Activated CD4-positive, alpha-beta T cell treated with anti-CD3 and anti-CD28 coated beads for 36 hours (primary cell): ENCODE measurements at regions not wholly inside any gene's neighbourhood (a gene's known extent, or its start where the extent isn't known, plus 50 kb on each side); places are given as distances from the start of the nearest gene placed in this dataset.
"Not testable (repeated sequence)": the region's sequence is repeated elsewhere in the genome, so short reads cannot be mapped to it uniquely, and the experiment has no call there.

ENCODE experiments used
- ATAC-seq: fragments of 200-7000 bp; cut with Tn5 transposase; one replicate; pipeline ENCODE4 v1.10.0; 2021; ENCODE audit warnings: mild to moderate bottlenecking, moderate library complexity
- CTCF ChIA-PET: fragments of 350-600 bp; sonication (Branson Sonifier 250); formaldehyde crosslinking; loops from one replicate; lab custom pipeline; 2021; ENCODE audit warnings: antibody characterized with exemption; lab: Charles Lee
- POLR2A ChIA-PET: fragments of 350-600 bp; sonication (Branson Sonifier 250); formaldehyde crosslinking; loops from one replicate; lab custom pipeline; 2021; ENCODE audit warnings: antibody characterized with exemption, inconsistent platforms; lab: Charles Lee
- DNase-seq: peaks from one replicate; pipeline ENCODE4 v3.0.0-alpha.2; 2020
- H3K27ac Mint-ChIP-seq: one replicate; pipeline ENCODE4 v1.8.0; 2021; ENCODE audit warnings: mixed read lengths
- H3K27me3 Mint-ChIP-seq: one replicate; pipeline ENCODE4 v1.8.0; 2021; ENCODE audit warnings: mixed read lengths
- H3K36me3 Mint-ChIP-seq: one replicate; pipeline ENCODE4 v1.8.0; 2021; ENCODE audit warnings: low read depth, mixed read lengths
- H3K4me1 Mint-ChIP-seq: one replicate; pipeline ENCODE4 v1.8.0; 2021; ENCODE audit warnings: mixed read lengths
- H3K4me3 Mint-ChIP-seq: one replicate; pipeline ENCODE4 v1.8.0; 2021; ENCODE audit warnings: mild to moderate bottlenecking, moderate library complexity, mixed read lengths
- H3K9me3 Mint-ChIP-seq: one replicate; pipeline ENCODE4 v1.8.0; 2021; ENCODE audit warnings: low read depth, mixed read lengths
- intact Hi-C, 2 experiments: fragments of 100-400 bp; cut with DNase I in 1 of 2; cut with micrococcal nuclease in 1 of 2; formaldehyde crosslinking; loops; one replicate each; pipeline versions ENCODE4 v1.14.2 to v1.15.1; 2022 to 2024; cut with DNase I, micrococcal nuclease

- no peak for ATAC-seq
- Mint-ChIP-seq H3K27me3 (peaks cover 1% of the 10 kb centered on the region), H3K36me3 (no peaks in the 10 kb centered on the region), H3K9me3 (no peaks in the 10 kb centered on the region), H3K4me3 (no peak overlapping the region), H3K27ac (no peak overlapping the region), H3K4me1 (no peaks in the 10 kb centered on the region)
- intact Hi-C loops = no loop called here
- no peak for DNase-seq
- CTCF ChIA-PET = interaction anchor here (1.6 kb wide), 1 partner anchor 10 kb away, joined by 3 read pairs; no protein-coding TSS in a partner anchor
- POLR2A ChIA-PET = no interaction called here
These were observed 221.4 kb downstream of the OXSM start for GRCh38 chr3:26011276-26011675.

DNA sequence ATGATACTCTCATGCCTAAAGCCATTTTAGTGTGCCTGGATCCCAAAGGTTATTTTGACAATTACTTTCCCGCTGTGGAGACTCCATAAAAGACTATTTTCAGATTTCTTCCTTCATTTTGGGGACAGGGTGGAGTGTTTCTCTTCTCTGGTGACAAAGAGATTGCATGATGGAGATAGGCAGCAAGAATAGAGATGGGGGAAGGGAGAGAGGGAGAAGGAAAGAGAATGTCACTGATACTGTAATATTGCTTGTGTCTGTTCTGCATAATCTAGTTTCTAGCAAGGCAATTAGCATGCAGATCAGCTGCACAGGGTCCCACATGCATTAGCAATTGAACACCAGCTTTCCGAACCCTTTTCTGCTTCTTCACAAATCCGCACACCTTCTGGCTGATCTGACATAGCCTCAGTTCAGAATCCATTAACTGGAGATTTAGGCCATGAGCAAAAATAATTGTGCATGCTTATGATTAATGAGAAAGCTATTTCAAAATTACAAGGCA lies 222.4 kb downstream of the OXSM start:
- ATAC-seq (no peak), DNase-seq (no peak)
- H3K4me1 Mint-ChIP-seq = no peaks in the 10 kb centered on the region
- ChIA-PET CTCF (no interaction called here), POLR2A (no interaction called here)
- H3K9me3 Mint-ChIP-seq = no peaks in the 10 kb centered on the region
- no peak overlapping the region for H3K27ac Mint-ChIP-seq
- H3K27me3 Mint-ChIP-seq = peaks cover 1% of the 10 kb centered on the region
- intact Hi-C loops = no loop called here
- H3K4me3 Mint-ChIP-seq = no peak overlapping the region
- no peaks in the 10 kb centered on the region for H3K36me3 Mint-ChIP-seq

DNA sequence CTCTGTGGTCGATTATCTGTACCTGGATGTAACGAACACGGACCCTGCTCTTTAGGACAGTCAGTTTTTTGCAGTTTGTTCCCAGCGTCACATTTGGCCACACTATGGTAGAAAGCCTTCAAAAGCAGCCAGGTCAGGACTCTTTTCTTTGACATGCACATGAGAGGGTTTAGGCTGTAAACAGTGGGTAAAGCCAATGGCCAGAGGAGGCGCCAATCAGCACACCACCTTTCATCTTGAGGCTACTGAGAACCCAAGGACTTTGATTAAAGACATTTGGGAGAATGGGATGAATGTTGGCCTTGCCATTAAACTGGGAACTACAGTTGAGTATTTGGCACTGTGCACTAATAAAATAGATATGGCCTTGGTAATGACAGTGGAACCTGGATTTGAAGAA lies 225.9 kb downstream of the OXSM start:
- ATAC-seq = no peak
- H3K9me3 Mint-ChIP-seq = peaks cover 3% of the 10 kb centered on the region
- ChIA-PET POLR2A (no interaction called here), CTCF (no interaction called here)
- H3K4me1 Mint-ChIP-seq = no peaks in the 10 kb centered on the region
- H3K27ac Mint-ChIP-seq = no peak overlapping the region
- H3K36me3 Mint-ChIP-seq = no peaks in the 10 kb centered on the region
- no peak overlapping the region for H3K4me3 Mint-ChIP-seq
- intact Hi-C loops = no loop called here
- H3K27me3 Mint-ChIP-seq = peaks cover 1% of the 10 kb centered on the region
- peak; percentile 4 for DNase-seq

DNA sequence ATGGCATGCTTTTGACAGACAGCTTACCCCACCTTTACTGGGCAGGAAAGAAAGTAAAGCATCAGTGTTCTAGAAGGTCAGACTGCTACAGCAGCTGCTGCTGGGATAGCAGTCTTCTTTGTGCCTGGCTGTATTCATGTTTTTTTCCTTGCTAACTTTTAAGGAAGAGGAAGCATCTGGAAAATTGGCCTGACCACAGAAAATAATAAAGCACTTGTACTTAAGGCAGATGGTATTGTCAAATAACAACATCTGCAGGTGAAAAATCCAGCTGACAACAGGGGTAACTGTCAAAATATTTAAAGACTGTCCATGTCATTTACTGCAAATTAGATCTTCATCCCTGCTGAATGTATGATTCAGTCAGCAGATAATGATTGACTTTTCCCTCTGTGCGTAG lies 229.0 kb downstream of the OXSM start:
- CTCF ChIA-PET = no interaction called here
- POLR2A ChIA-PET = no interaction called here
- Mint-ChIP-seq H3K36me3 (no peaks in the 10 kb centered on the region), H3K27me3 (peaks cover 1% of the 10 kb centered on the region), H3K4me3 (no peak overlapping the region), H3K4me1 (no peaks in the 10 kb centered on the region), H3K9me3 (peaks cover 5% of the 10 kb centered on the region), H3K27ac (no peak overlapping the region)
- intact Hi-C loops = no loop called here
- ATAC-seq = no peak
- DNase-seq = no peak

DNA sequence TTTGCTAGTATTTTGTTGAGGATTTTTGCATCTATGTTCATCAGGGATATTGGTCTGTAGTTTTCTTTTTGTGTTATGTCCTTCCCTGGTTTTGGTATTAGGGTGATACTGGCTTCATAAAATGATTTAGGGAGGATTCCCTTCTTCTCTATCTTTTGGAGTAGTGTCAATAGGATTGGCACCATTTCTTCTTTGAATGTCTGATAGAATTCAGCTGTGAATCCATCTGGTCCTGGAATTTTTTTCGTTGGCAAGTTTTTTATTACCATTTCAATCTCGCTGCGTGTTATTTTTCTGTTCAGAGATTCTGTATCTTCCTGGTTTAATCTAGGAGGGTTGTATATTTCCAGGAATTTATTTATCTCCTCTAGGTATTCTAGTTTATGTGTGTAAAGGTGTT lies 234.3 kb downstream of the OXSM start:
- H3K4me3 Mint-ChIP-seq, H3K27me3 Mint-ChIP-seq, H3K36me3 Mint-ChIP-seq, intact Hi-C loops, CTCF ChIA-PET, ATAC-seq, DNase-seq, H3K27ac Mint-ChIP-seq, POLR2A ChIA-PET, H3K4me1 Mint-ChIP-seq: not testable (repeated sequence)
- H3K9me3 Mint-ChIP-seq = peaks cover 12% of the 10 kb centered on the region

GRCh38 chr3:26029321-26029720 lies 239.4 kb downstream of the OXSM start:
- Mint-ChIP-seq H3K4me1 (no peaks in the 10 kb centered on the region), H3K27me3 (no peaks in the 10 kb centered on the region), H3K9me3 (peaks cover 6% of the 10 kb centered on the region), H3K4me3 (no peak overlapping the region), H3K27ac (no peak overlapping the region), H3K36me3 (no peaks in the 10 kb centered on the region)
- DNase-seq (no peak), ATAC-seq (no peak)
- intact Hi-C loops = no loop called here
- POLR2A ChIA-PET = interaction anchor here (0.7 kb wide), 1 partner anchor 55 kb away, joined by 3 read pairs; no protein-coding TSS in a partner anchor
- CTCF ChIA-PET = no interaction called here

GRCh38 chr3:26042126-26042525 lies 252.2 kb downstream of the OXSM start:
- ATAC-seq, H3K4me3 Mint-ChIP-seq, CTCF ChIA-PET, DNase-seq, POLR2A ChIA-PET, H3K36me3 Mint-ChIP-seq, intact Hi-C loops, H3K4me1 Mint-ChIP-seq, H3K27ac Mint-ChIP-seq, H3K27me3 Mint-ChIP-seq: not testable (repeated sequence)
- peaks cover 16% of the 10 kb centered on the region for H3K9me3 Mint-ChIP-seq

GRCh38 chr3:26049951-26050350 lies 260.1 kb downstream of the OXSM start:
- no peak overlapping the region for H3K27ac Mint-ChIP-seq
- POLR2A ChIA-PET = no interaction called here

DNA sequence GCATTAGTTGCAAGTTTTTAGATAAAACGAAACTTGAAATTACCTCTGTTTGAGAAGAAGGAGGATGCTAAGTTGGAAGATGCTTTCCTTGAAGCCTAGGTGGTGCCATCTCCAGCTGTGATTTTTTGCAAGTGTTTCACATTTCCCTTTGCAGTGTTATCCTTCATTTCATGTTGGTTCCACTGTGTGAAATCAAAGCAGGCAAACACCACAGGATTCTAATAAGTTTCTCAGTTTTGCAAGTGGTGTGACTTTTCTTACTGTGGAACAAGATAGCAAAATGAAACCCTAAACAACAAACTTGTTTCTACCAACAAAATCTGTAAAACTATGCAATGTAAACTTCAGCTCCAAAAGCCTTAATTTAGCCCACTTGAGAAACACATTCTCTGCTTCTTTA lies 260.9 kb downstream of the OXSM start:
- Mint-ChIP-seq H3K27ac (no peak overlapping the region), H3K4me1 (no peaks in the 10 kb centered on the region), H3K36me3 (no peaks in the 10 kb centered on the region), H3K27me3 (peaks cover 2% of the 10 kb centered on the region), H3K9me3 (no peaks in the 10 kb centered on the region), H3K4me3 (no peak overlapping the region)
- CTCF ChIA-PET = no interaction called here
- intact Hi-C loops = no loop called here
- ATAC-seq = no peak
- POLR2A ChIA-PET = no interaction called here
- DNase-seq = no peak

More at GRCh38 chr3:26049951-26050350, 260.1 kb downstream of the OXSM start:
- CTCF ChIA-PET = interaction anchor here (0.7 kb wide), 1 partner anchor 158 kb away, joined by 3 read pairs; no protein-coding TSS in a partner anchor
- H3K4me1 Mint-ChIP-seq = no peaks in the 10 kb centered on the region
- no peaks in the 10 kb centered on the region for H3K9me3 Mint-ChIP-seq
- ATAC-seq = no peak
- intact Hi-C loops = no loop called here
- H3K4me3 Mint-ChIP-seq = no peak overlapping the region
- no peaks in the 10 kb centered on the region for H3K36me3 Mint-ChIP-seq
- peaks cover 2% of the 10 kb centered on the region for H3K27me3 Mint-ChIP-seq
- DNase-seq = no peak

DNA sequence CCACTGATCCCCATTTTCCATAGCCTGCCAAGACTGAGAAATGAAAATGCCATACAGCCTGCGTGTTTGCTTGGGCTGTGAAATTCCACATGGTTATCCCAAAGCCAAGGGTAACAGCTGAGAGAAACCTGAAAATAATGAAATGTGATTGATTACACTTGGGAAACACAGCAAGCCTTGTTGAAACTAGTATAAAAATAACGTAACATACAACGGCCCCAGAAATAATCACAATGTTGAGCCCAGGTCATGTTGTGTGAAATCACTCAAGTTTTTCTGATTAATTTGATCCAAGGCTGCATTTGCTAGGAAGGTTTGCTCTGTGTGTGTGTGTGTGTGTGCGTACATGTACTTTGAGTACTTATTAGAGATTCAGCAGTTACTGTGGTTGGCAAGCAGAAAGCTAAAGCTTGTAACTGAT lies 269.0 kb downstream of the OXSM start:
- ChIA-PET CTCF (no interaction called here), POLR2A (no interaction called here)
- DNase-seq (no peak), ATAC-seq (no peak)
- H3K27me3 Mint-ChIP-seq = no peaks in the 10 kb centered on the region
- no peaks in the 10 kb centered on the region for H3K9me3 Mint-ChIP-seq
- H3K4me1 Mint-ChIP-seq = no peaks in the 10 kb centered on the region
- no peak overlapping the region for H3K27ac Mint-ChIP-seq
- no peaks in the 10 kb centered on the region for H3K36me3 Mint-ChIP-seq
- intact Hi-C loops = no loop called here
- no peak overlapping the region for H3K4me3 Mint-ChIP-seq

GRCh38 chr3:26061947-26062346 lies 272.1 kb downstream of the OXSM start:
- Mint-ChIP-seq H3K9me3 (no peaks in the 10 kb centered on the region), H3K4me3 (no peak overlapping the region), H3K36me3 (no peaks in the 10 kb centered on the region), H3K27me3 (no peaks in the 10 kb centered on the region), H3K27ac (no peak overlapping the region), H3K4me1 (no peaks in the 10 kb centered on the region)
- POLR2A ChIA-PET = no interaction called here
- ATAC-seq = no peak
- intact Hi-C loops = no loop called here
- DNase-seq = no peak
- CTCF ChIA-PET = no interaction called here

DNA sequence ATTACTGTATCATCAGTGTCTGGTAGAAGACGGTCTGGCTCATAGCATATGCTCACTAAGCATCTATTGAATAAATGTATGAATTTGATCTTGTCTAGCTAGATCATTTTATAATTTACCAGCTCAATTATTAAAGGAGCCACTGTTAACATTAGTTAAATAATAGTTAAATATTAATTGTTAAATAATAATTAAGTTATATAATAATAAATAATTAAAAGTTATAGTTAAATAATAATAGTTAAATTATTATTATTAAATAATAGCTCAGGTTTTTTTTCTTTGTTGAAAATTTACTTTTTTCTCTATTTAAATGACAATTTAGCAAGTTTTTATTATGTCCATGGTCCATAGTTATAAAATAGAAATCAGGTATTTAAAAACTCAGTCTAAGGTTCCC lies 274.4 kb downstream of the OXSM start:
- POLR2A ChIA-PET = no interaction called here
- Mint-ChIP-seq H3K9me3 (no peaks in the 10 kb centered on the region), H3K4me1 (no peaks in the 10 kb centered on the region), H3K27me3 (no peaks in the 10 kb centered on the region), H3K4me3 (no peak overlapping the region), H3K36me3 (no peaks in the 10 kb centered on the region), H3K27ac (no peak overlapping the region)
- intact Hi-C loops = no loop called here
- DNase-seq (no peak), ATAC-seq (no peak)
- CTCF ChIA-PET = interaction anchor here (1.2 kb wide), 1 partner anchor 10 kb away, joined by 3 read pairs; no protein-coding TSS in a partner anchor
